ENCODE measurements at regions not wholly inside any gene's neighbourhood (a gene's known extent, or its start where the extent isn't known, plus 50 kb on each side); places are given as distances from the start of the nearest gene placed in this dataset.

GRCh38 chr10:8594711-8595110, 540.2 kb downstream of the GATA3 start:
- DNase-seq = no peak

- no peak for DNase-seq
These were observed 540.7 kb downstream of the GATA3 start for GRCh38 chr10:8595140-8595539.

- DNase-seq = no peak
These were observed 542.5 kb downstream of the GATA3 start for GRCh38 chr10:8596929-8597472.

- no peak for DNase-seq
These were observed 545.7 kb downstream of the GATA3 start for GRCh38 chr10:8600192-8600591.

GRCh38 chr10:8602821-8603220, 548.3 kb downstream of the GATA3 start:
- no peak for DNase-seq

GRCh38 chr10:8614054-8614565, 559.6 kb downstream of the GATA3 start:
- no peak for DNase-seq

- DNase-seq = no peak
These were observed 560.6 kb downstream of the GATA3 start for GRCh38 chr10:8615118-8615517.

- no peak for DNase-seq
These were observed 561.7 kb downstream of the GATA3 start for GRCh38 chr10:8616166-8616565.

GRCh38 chr10:8617792-8618191, 563.3 kb downstream of the GATA3 start:
- DNase-seq = no peak

- DNase-seq = no peak
These were observed 564.3 kb downstream of the GATA3 start for GRCh38 chr10:8618834-8619233.

GRCh38 chr10:8628351-8628750, 573.9 kb downstream of the GATA3 start:
- DNase-seq = no peak

- no peak for DNase-seq
These were observed 579.4 kb downstream of the GATA3 start for GRCh38 chr10:8633909-8634308.

GRCh38 chr10:8636371-8636770, 581.9 kb downstream of the GATA3 start:
- no peak for DNase-seq

GRCh38 chr10:8637640-8638039, 583.2 kb downstream of the GATA3 start:
- no peak for DNase-seq

- DNase-seq = no peak
These were observed 583.7 kb downstream of the GATA3 start for GRCh38 chr10:8638088-8638672.

GRCh38 chr10:8639486-8640185, 585.1 kb downstream of the GATA3 start:
- no peak for DNase-seq

GRCh38 chr10:8640301-8640700, 585.8 kb downstream of the GATA3 start:
- DNase-seq = no peak

- no peak for DNase-seq
These were observed 586.4 kb downstream of the GATA3 start for GRCh38 chr10:8640878-8641277.

- DNase-seq = no peak
These were observed 601.8 kb downstream of the GATA3 start for GRCh38 chr10:8656261-8656660.

- no peak for DNase-seq
These were observed 605.5 kb downstream of the GATA3 start for GRCh38 chr10:8659982-8660381.

GRCh38 chr10:8661886-8662285, 607.4 kb downstream of the GATA3 start:
- DNase-seq = no peak

GRCh38 chr10:8663131-8663530, 608.6 kb downstream of the GATA3 start:
- DNase-seq = no peak

GRCh38 chr10:8665322-8665721, 610.8 kb downstream of the GATA3 start:
- no peak for DNase-seq
